A673 (cell line): ENCODE measurements at regions not wholly inside any gene's neighbourhood (a gene's known extent, or its start where the extent isn't known, plus 50 kb on each side); places are given as distances from the start of the nearest gene placed in this dataset.

Experiments used
- BruUV-seq: library from RNA; stranded (reverse); fragments of 400-500 nt; replicated peaks from 2 replicates; lab custom pipeline; 2021; lab: Mats Ljungman, UMichigan
- CTCF ChIA-PET: fragments of 300-600 bp; sonication (Branson Sonifier 250); formaldehyde crosslinking; loops from one replicate; lab custom pipeline; 2022; ENCODE audit warnings: antibody characterized with exemption; lab: Charles Lee
- POLR2A ChIA-PET: fragments of 300-600 bp; sonication (Branson Sonifier 250); formaldehyde crosslinking; loops from one replicate; lab custom pipeline; 2022; ENCODE audit warnings: antibody characterized with exemption; ENCODE audit not compliant: low non-redundant PET; lab: Charles Lee
- DNase-seq: peaks from one replicate; pipeline ENCODE4 v3.0.0-alpha.2; 2015; ENCODE audit warnings: low spot score
- H3K27ac ChIP-seq: fragments of 200-600 bp; sonication (generic); 2 replicates; pipeline ENCODE4 v1.5.1; 2016; ENCODE audit warnings: mixed run types, low read depth, mild to moderate bottlenecking, mixed read lengths, antibody characterized with exemption, low read length; ENCODE audit not compliant: poor library complexity, severe bottlenecking
- H3K27me3 ChIP-seq: fragments of 200-600 bp; sonication (generic); replicated peaks from 2 replicates; pipeline ENCODE4 v1.6.1; 2017; ENCODE audit warnings: mixed run types, low read depth, mild to moderate bottlenecking, mixed read lengths, antibody characterized with exemption, low read length; ENCODE audit not compliant: insufficient read depth, poor library complexity
- H3K36me3 ChIP-seq: fragments of 200-600 bp; sonication (generic); 2 replicates; pipeline ENCODE4 v1.6.1; 2016; ENCODE audit warnings: mixed run types, mild to moderate bottlenecking, mixed read lengths, antibody characterized with exemption, low read length; ENCODE audit not compliant: insufficient read depth, poor library complexity, severe bottlenecking
- H3K4me1 ChIP-seq: fragments of 200-600 bp; sonication (generic); 2 replicates; pipeline ENCODE4 v1.6.1; 2017; ENCODE audit warnings: mixed run types, mild to moderate bottlenecking, mixed read lengths, antibody characterized with exemption, low read length; ENCODE audit not compliant: insufficient read depth, poor library complexity, severe bottlenecking
- H3K4me3 ChIP-seq: fragments of 200-600 bp; sonication (generic); 2 replicates; pipeline ENCODE4 v1.5.1; 2016; ENCODE audit warnings: low read depth, mixed run types, mild to moderate bottlenecking, mixed read lengths, low read length; ENCODE audit not compliant: poor library complexity, severe bottlenecking
- H3K9me3 ChIP-seq: fragments of 200-600 bp; sonication (generic); 2 replicates; pipeline ENCODE4 v1.6.1; 2016; ENCODE audit warnings: mixed run types, low read depth, mild to moderate bottlenecking, mixed read lengths, antibody characterized with exemption, low read length; ENCODE audit not compliant: poor library complexity, severe bottlenecking
- EZH2 ChIP-seq: fragments of 200-600 bp; sonication (generic); IDR thresholded peaks from 2 replicates; pipeline ENCODE4 v1.6.1; 2017; ENCODE audit warnings: borderline replicate concordance, low read depth, mild to moderate bottlenecking, mixed read lengths, antibody characterized with exemption, low read length; ENCODE audit not compliant: poor library complexity, severe bottlenecking
- intact Hi-C: fragments of 100-400 bp; cut with micrococcal nuclease; formaldehyde crosslinking; loops from one replicate; pipeline ENCODE4 v1.10.0; 2022; ENCODE audit not compliant: unreplicated experiment
- TF ChIP-seq, protein P1 (sequence below): fragments of 300-800, 200-600 bp; sonication (generic); conservative IDR thresholded peaks from 2 replicates; pipeline ENCODE4 v1.5.1; 2017; ENCODE audit warnings: low read depth, mild to moderate bottlenecking, antibody characterized with exemption, low read length, moderate library complexity, mixed read lengths

DNA sequence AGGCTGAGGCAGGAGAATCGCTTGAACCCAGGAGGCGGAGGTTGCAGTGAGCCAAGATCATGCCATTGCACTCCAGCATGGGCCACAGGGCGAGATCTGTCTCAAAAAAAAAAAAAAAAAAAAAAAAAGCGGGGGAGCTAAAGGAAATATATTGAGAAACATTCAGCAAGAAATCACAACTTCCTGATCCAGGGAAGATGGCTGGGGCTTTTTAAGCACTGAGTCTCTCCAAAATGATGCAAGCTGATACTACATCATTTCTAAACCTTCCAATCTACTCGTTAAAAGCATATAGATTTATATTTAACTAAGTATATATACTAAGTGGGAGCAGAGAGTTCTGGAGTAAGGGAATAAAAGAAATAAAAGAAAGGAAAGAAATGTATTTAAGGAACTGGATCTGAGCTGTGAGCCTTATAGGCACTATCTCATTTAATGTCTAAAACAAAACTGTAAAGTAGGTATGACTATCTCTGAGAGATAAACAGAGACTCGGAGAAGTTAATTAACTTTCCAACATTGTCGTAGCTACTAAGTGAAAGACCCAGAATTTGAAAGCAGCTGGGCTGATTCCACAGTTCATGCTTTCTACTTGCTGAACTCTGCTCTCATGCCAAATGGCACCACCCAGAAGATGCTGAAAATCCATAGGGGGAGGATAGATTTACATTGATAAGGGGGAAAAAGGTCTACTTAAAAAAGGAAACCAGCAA lies 215.0 kb upstream of the MARCKS start:
- no peaks in the 10 kb centered on the region for H3K9me3 ChIP-seq
- no peak for DNase-seq
- ChIA-PET POLR2A (no interaction called here), CTCF (no interaction called here)
- TF ChIP-seq, protein P1, sequence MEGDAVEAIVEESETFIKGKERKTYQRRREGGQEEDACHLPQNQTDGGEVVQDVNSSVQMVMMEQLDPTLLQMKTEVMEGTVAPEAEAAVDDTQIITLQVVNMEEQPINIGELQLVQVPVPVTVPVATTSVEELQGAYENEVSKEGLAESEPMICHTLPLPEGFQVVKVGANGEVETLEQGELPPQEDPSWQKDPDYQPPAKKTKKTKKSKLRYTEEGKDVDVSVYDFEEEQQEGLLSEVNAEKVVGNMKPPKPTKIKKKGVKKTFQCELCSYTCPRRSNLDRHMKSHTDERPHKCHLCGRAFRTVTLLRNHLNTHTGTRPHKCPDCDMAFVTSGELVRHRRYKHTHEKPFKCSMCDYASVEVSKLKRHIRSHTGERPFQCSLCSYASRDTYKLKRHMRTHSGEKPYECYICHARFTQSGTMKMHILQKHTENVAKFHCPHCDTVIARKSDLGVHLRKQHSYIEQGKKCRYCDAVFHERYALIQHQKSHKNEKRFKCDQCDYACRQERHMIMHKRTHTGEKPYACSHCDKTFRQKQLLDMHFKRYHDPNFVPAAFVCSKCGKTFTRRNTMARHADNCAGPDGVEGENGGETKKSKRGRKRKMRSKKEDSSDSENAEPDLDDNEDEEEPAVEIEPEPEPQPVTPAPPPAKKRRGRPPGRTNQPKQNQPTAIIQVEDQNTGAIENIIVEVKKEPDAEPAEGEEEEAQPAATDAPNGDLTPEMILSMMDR: no peak
- TF ChIP-seq EZH2: no peak
- no peaks in the 10 kb centered on the region for H3K4me1 ChIP-seq
- no TSS peak for BruUV-seq
- no peak overlapping the region for H3K4me3 ChIP-seq
- no peaks in the 10 kb centered on the region for H3K36me3 ChIP-seq
- H3K27me3 ChIP-seq: no peaks in the 10 kb centered on the region
- intact Hi-C loops: no loop called here
- no peak overlapping the region for H3K27ac ChIP-seq

- intact Hi-C loops: no loop called here
- Histone ChIP-seq H3K27ac (no peak overlapping the region), H3K4me3 (no peak overlapping the region), H3K9me3 (no peaks in the 10 kb centered on the region), H3K27me3 (no peaks in the 10 kb centered on the region), H3K36me3 (no peaks in the 10 kb centered on the region), H3K4me1 (no peaks in the 10 kb centered on the region)
- ChIA-PET CTCF (no interaction called here), POLR2A (no interaction called here)
- no peak for TF ChIP-seq EZH2
- BruUV-seq: no TSS peak
- no peak for DNase-seq
Measured at GRCh38 chr6:113642714-113643406, 214.3 kb upstream of the MARCKS start.

GRCh38 chr6:113643407-113643770 lies 213.8 kb upstream of the MARCKS start:
- ChIA-PET CTCF (no interaction called here), POLR2A (no interaction called here)
- no peak for DNase-seq
- intact Hi-C loops: no loop called here
- H3K4me3 ChIP-seq: no peak overlapping the region
- BruUV-seq: no TSS peak
- no peaks in the 10 kb centered on the region for H3K4me1 ChIP-seq
- H3K36me3 ChIP-seq: no peaks in the 10 kb centered on the region
- H3K27me3 ChIP-seq: no peaks in the 10 kb centered on the region
- H3K9me3 ChIP-seq: no peaks in the 10 kb centered on the region
- no peak for TF ChIP-seq EZH2
- TF ChIP-seq, protein P1: no peak
- no peak overlapping the region for H3K27ac ChIP-seq
